Loucy (cell line): ENCODE measurements at regions not wholly inside any gene's neighbourhood (a gene's known extent, or its start where the extent isn't known, plus 50 kb on each side); places are given as distances from the start of the nearest gene placed in this dataset.

Experiments
- EZH2phosphoT487 ChIP-seq: fragments of 200-600 bp; IDR thresholded peaks from 2 replicates; pipeline ENCODE4 v1.6.1; 2018; ENCODE audit warnings: antibody characterized with exemption, mild to moderate bottlenecking, moderate library complexity, borderline replicate concordance
- TF ChIP-seq, protein P1 (sequence below): fragments of 200-600 bp; sonication (generic); conservative IDR thresholded peaks from 2 replicates; pipeline ENCODE4 v1.5.1; 2014; ENCODE audit warnings: mild to moderate bottlenecking, antibody characterized with exemption, low read length

DNA sequence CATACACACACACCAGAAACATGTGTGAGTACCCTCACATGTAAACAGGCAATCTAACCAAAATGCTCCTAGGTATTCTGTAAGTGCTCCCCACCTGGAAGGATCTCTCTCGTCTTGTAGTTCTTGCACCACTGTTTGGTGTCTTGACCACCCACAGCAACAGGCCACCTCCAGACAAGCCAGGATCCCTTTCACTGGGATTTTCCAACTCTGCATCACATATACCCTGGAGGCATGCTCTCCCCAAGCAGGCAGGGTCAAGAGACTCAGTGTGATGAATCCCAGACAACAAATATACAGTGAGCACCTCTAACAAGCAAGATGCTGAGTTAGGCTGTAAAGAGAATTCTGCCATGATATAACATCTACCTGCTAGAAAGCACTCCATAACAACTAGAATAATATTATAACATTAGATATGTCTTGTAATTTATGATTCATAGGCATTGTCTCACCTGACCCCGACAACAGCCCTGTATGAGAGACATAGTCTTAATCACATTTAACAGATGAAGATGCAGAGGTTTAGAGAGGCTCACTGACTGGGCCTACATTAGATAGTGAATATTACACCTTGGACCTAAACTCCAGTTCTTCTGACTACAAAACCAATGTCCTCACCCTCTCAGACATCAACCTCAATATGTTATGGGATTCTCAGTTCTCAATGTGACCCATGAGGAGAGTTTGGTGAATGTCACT lies 76.5 kb upstream of the BCL6 start:
- TF ChIP-seq, protein P1, sequence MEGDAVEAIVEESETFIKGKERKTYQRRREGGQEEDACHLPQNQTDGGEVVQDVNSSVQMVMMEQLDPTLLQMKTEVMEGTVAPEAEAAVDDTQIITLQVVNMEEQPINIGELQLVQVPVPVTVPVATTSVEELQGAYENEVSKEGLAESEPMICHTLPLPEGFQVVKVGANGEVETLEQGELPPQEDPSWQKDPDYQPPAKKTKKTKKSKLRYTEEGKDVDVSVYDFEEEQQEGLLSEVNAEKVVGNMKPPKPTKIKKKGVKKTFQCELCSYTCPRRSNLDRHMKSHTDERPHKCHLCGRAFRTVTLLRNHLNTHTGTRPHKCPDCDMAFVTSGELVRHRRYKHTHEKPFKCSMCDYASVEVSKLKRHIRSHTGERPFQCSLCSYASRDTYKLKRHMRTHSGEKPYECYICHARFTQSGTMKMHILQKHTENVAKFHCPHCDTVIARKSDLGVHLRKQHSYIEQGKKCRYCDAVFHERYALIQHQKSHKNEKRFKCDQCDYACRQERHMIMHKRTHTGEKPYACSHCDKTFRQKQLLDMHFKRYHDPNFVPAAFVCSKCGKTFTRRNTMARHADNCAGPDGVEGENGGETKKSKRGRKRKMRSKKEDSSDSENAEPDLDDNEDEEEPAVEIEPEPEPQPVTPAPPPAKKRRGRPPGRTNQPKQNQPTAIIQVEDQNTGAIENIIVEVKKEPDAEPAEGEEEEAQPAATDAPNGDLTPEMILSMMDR, result no peak
- TF ChIP-seq EZH2phosphoT487, result no peak
